RWPE2 (cell line): ENCODE measurements at regions not wholly inside any gene's neighbourhood (a gene's known extent, or its start where the extent isn't known, plus 50 kb on each side); places are given as distances from the start of the nearest gene placed in this dataset.

ENCODE experiments used
- ATAC-seq: fragments of 200-7000 bp; cut with Tn5 transposase; 3 replicates; pipeline ENCODE4 v1.9.1; 2021; ENCODE audit warnings: low read depth
- DNase-seq: peaks from one replicate; pipeline ENCODE4 v3.0.0-alpha.2; 2020; ENCODE audit warnings: low spot score
- H3K27ac ChIP-seq: fragments of 450-650 bp; 2 replicates; pipeline ENCODE4 v1.5.1; 2017; ENCODE audit warnings: mild to moderate bottlenecking; ENCODE audit not compliant: poor library complexity, severe bottlenecking
- H3K27me3 ChIP-seq: fragments of 250-450 bp; sonication (Bioruptor Pico); 2 replicates; pipeline ENCODE4 v1.5.1; 2021; ENCODE audit warnings: mild to moderate bottlenecking, moderate library complexity; ENCODE audit not compliant: insufficient read depth, poor library complexity, severe bottlenecking
- H3K36me3 ChIP-seq: fragments of 250-450 bp; sonication (Bioruptor Pico); 2 replicates; pipeline ENCODE4 v1.5.1; 2020; ENCODE audit warnings: low read depth, mild to moderate bottlenecking, moderate library complexity
- H3K4me1 ChIP-seq: fragments of 250-450 bp; sonication (Bioruptor Pico); 2 replicates; pipeline ENCODE4 v1.5.1; 2021; ENCODE audit warnings: mild to moderate bottlenecking, moderate library complexity; ENCODE audit not compliant: insufficient read depth, poor library complexity, severe bottlenecking
- H3K4me3 ChIP-seq: fragments of 250-450 bp; sonication (Bioruptor Pico); 2 replicates; pipeline ENCODE4 v1.5.1; 2021; ENCODE audit warnings: mild to moderate bottlenecking, moderate library complexity; ENCODE audit not compliant: severe bottlenecking
- H3K9me3 ChIP-seq: fragments of 250-450 bp; sonication (Bioruptor Pico); 2 replicates; pipeline ENCODE4 v1.5.1; 2021; ENCODE audit warnings: mild to moderate bottlenecking, moderate library complexity; ENCODE audit not compliant: severe bottlenecking
- TF ChIP-seq, protein P1 (sequence below): fragments of 450-650 bp; IDR thresholded peaks from one replicate; pipeline ENCODE4 v1.5.1; 2017; ENCODE audit warnings: mild to moderate bottlenecking, moderate library complexity; ENCODE audit not compliant: poor library complexity, severe bottlenecking

DNA sequence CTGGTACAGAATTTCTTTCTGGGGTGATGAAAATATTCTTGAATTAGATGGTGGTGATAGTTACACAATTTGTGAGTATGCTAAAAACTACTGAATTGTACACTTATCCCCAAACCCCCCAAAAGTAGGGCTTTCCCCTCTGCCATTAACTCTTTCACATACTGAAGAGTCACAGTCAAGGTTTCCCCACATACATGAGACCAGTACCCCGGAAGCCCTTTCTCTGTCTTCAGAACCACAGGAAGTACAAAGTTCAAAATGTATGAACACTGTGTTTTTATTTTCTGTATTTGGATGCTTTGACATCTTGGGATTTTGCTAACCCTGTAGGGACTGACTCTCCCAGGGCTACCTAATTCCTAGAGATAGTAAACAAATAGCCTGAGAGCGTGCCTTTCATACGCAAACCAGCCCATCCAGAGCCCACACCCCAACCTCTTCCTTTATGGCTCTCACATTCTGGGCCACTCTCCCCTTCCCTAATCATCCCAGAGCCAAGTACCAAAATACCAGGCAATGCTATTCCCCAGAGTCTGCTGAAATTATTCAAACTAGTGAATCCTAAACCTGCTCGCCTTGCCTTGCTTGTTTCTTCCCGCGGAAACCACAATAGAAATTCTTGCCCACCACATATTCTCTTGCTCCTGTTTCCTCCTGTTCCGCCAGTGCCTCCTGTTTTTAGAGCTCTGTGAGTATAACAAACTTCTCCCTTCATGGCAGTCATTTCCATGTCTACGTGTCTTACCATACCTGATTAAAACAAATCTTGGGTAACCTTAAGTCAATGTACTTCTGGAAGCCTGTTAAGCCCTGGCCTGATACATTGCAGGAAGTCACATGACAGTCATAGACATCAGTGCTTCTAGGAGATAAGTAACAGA is 524.8 kb downstream of the FUT8 start:
- Histone ChIP-seq H3K27me3 (no peaks in the 10 kb centered on the region), H3K9me3 (no peaks in the 10 kb centered on the region), H3K36me3 (no peaks in the 10 kb centered on the region), H3K4me1 (no peaks in the 10 kb centered on the region), H3K4me3 (no peak overlapping the region), H3K27ac (no peak overlapping the region)
- no peak for DNase-seq
- TF ChIP-seq, protein P1, sequence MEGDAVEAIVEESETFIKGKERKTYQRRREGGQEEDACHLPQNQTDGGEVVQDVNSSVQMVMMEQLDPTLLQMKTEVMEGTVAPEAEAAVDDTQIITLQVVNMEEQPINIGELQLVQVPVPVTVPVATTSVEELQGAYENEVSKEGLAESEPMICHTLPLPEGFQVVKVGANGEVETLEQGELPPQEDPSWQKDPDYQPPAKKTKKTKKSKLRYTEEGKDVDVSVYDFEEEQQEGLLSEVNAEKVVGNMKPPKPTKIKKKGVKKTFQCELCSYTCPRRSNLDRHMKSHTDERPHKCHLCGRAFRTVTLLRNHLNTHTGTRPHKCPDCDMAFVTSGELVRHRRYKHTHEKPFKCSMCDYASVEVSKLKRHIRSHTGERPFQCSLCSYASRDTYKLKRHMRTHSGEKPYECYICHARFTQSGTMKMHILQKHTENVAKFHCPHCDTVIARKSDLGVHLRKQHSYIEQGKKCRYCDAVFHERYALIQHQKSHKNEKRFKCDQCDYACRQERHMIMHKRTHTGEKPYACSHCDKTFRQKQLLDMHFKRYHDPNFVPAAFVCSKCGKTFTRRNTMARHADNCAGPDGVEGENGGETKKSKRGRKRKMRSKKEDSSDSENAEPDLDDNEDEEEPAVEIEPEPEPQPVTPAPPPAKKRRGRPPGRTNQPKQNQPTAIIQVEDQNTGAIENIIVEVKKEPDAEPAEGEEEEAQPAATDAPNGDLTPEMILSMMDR: no peak
- no peak for ATAC-seq

DNA sequence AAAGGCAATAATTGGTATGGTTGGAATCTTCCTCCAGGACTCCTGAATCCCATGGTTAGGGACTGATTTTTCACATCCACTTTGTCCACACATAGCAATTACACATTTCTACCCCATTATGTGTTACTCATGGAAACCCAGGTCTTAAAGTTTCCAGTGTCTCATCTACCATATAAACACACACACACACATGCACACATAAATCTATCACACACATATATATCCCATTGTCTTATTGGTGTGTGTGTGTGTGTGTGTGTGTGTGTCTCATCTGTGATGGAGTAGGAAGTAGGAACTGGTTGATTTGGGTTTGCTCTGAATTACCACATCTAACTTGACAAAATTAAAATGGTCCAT is 525.4 kb downstream of the FUT8 start:
- no peak overlapping the region for H3K27ac ChIP-seq
- no peaks in the 10 kb centered on the region for H3K27me3 ChIP-seq
- TF ChIP-seq, protein P1: no peak
- no peaks in the 10 kb centered on the region for H3K4me1 ChIP-seq
- no peaks in the 10 kb centered on the region for H3K36me3 ChIP-seq
- no peak for ATAC-seq
- H3K4me3 ChIP-seq: no peak overlapping the region
- no peak for DNase-seq
- no peaks in the 10 kb centered on the region for H3K9me3 ChIP-seq

DNA sequence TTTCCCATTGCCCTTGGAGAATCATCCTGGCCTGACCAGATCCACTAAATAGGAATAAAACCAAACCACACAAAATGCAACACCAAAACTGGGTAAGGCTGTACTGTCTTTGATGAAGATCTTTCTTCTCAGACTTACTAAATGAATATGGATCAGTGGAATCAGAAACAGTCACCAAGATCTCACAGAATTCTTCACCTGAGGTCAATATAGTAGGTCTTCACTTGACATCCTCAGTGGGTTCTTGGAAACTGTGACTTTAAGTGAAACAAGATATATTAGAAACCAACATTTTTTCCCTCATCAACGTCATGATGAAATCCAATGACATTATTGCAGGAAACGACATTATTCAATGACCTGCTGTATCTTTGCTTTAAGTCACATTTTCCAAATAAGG is 526.2 kb downstream of the FUT8 start:
- H3K9me3 ChIP-seq: no peaks in the 10 kb centered on the region
- DNase-seq: no peak
- H3K4me1 ChIP-seq: no peaks in the 10 kb centered on the region
- TF ChIP-seq, protein P1: no peak
- no peak for ATAC-seq
- H3K27me3 ChIP-seq: no peaks in the 10 kb centered on the region
- H3K4me3 ChIP-seq: no peak overlapping the region
- H3K36me3 ChIP-seq: no peaks in the 10 kb centered on the region
- H3K27ac ChIP-seq: no peak overlapping the region

DNA sequence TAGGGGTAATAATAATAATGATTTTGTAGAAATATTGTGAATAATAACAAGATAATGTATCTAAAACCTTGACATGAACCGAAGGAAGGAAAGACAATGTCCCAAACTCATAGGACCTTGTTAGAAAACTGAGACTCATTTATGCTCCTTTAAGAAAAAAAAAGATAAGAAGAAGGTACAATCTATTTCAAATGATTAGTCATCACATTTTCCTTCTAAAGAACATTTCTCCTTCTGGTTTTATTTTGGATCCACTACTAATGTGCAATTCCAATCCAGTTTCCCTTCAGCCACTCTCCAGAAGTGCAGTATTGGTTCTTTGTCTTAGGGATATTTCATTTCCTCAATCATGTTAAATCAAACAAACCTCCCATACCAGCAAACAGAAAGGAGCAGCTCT is 526.7 kb downstream of the FUT8 start:
- no peaks in the 10 kb centered on the region for H3K4me1 ChIP-seq
- TF ChIP-seq, protein P1: no peak
- no peak overlapping the region for H3K4me3 ChIP-seq
- no peaks in the 10 kb centered on the region for H3K36me3 ChIP-seq
- no peak overlapping the region for H3K27ac ChIP-seq
- H3K27me3 ChIP-seq: no peaks in the 10 kb centered on the region
- no peaks in the 10 kb centered on the region for H3K9me3 ChIP-seq
- ATAC-seq: no peak
- DNase-seq: no peak

DNA sequence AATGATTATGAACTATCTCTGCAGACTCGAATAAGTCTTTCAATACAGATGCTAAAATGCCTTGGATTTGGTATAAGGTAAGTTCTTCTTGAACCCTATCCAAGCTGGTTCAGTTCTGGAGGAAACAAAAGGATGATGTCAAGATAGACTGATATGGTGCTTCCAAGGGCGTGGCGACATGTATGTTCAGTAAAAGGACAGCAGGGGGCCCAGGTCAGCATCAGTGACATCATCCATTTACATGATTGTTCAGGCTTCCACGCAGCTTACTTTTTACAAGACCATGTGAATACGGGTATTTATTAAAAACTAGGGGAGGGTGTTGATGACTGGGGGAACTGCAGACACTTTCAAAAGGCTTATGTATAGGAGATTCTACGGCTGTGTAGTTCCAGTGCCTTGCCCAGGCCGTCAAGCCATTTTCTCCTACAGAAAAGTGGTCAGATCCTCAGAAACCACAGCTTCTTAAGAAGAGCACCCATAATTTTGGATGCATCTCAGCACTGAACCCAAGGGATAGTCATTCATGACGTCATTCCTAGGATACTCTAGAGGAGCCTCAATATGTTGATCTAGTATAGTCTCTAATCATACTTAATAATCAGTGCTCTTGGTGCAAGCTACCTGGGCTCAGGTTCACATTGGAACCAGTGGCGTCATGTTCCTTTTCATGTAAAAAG is 527.7 kb downstream of the FUT8 start:
- Histone ChIP-seq H3K9me3 (no peaks in the 10 kb centered on the region), H3K27ac (no peak overlapping the region), H3K27me3 (no peaks in the 10 kb centered on the region), H3K4me3 (no peak overlapping the region), H3K36me3 (no peaks in the 10 kb centered on the region), H3K4me1 (no peaks in the 10 kb centered on the region)
- DNase-seq (no peak), ATAC-seq (peak; percentile 64; the same call in 2 of the 3 replicates)
- TF ChIP-seq, protein P1: peak; percentile 48
